WTC11 (cell line): ENCODE measurements at regions not wholly inside any gene's neighbourhood (a gene's known extent, or its start where the extent isn't known, plus 50 kb on each side); places are given as distances from the start of the nearest gene placed in this dataset.

Experiments
- ATAC-seq: fragments of 200-7000 bp; cut with Tn5 transposase; 2 replicates; pipeline ENCODE4 v1.10.0; 2021; ENCODE audit warnings: mild to moderate bottlenecking, moderate library complexity
- CTCF ChIA-PET: fragments of 300-600 bp; sonication (Branson Sonifier 250); formaldehyde crosslinking; loops from one replicate; lab custom pipeline; 2021; ENCODE audit warnings: antibody characterized with exemption; lab: Charles Lee
- POLR2A ChIA-PET: fragments of 350-600 bp; sonication (Branson Sonifier 250); formaldehyde crosslinking; loops from one replicate; lab custom pipeline; 2021; ENCODE audit warnings: antibody characterized with exemption; lab: Charles Lee
- DNase-seq: peaks from one replicate; pipeline ENCODE4 v3.0.0; 2021; ENCODE audit warnings: low spot score
- H3K27ac Mint-ChIP-seq: 2 replicates; pipeline ENCODE4 v1.8.0; 2021; ENCODE audit warnings: mixed read lengths
- H3K27me3 Mint-ChIP-seq: 2 replicates; pipeline ENCODE4 v1.8.0; 2021; ENCODE audit warnings: low read depth, mild to moderate bottlenecking, moderate library complexity, mixed read lengths
- H3K36me3 Mint-ChIP-seq: 2 replicates; pipeline ENCODE4 v1.8.0; 2021; ENCODE audit warnings: mixed read lengths
- H3K4me1 Mint-ChIP-seq: 2 replicates; pipeline ENCODE4 v1.8.0; 2022; ENCODE audit warnings: mixed read lengths
- H3K4me3 Mint-ChIP-seq: 2 replicates; pipeline ENCODE4 v1.8.0; 2021; ENCODE audit warnings: mild to moderate bottlenecking, moderate library complexity, mixed read lengths
- H3K9me3 Mint-ChIP-seq: 2 replicates; pipeline ENCODE4 v1.8.0; 2021; ENCODE audit warnings: mixed read lengths
- FOXK1 ChIP-seq: sonication (generic); formaldehyde crosslinking; IDR thresholded peaks from 2 replicates; pipeline ENCODE4 v1.8.0; 2022; ENCODE audit warnings: mild to moderate bottlenecking, moderate library complexity, missing genetic modification reagents
- GRHL2 ChIP-seq: fragments of 250-450 bp; sonication (Bioruptor Pico); IDR thresholded peaks from 2 replicates; pipeline ENCODE4 v1.8.0; 2022; ENCODE audit warnings: mild to moderate bottlenecking, moderate library complexity; ENCODE audit not compliant: insufficient replicate concordance, severe bottlenecking
- HMGXB4 ChIP-seq: sonication (generic); formaldehyde crosslinking; IDR thresholded peaks from 2 replicates; pipeline ENCODE4 v1.8.1; 2023; ENCODE audit warnings: mild to moderate bottlenecking, moderate library complexity, missing genetic modification reagents
- JAZF1 ChIP-seq: fragments of 250-450 bp; sonication (Bioruptor Pico); IDR thresholded peaks from 2 replicates; pipeline ENCODE4 v1.9.0; 2021; ENCODE audit warnings: moderate library complexity, mild to moderate bottlenecking, inconsistent platforms
- ZNF423 ChIP-seq: fragments of 250-450 bp; sonication (Bioruptor Pico); IDR thresholded peaks from 2 replicates; pipeline ENCODE4 v2.1.2; 2022; ENCODE audit warnings: mild to moderate bottlenecking, moderate library complexity
- TF ChIP-seq, protein P1 (sequence below): fragments of 250-450 bp; sonication (Bioruptor Pico); IDR thresholded peaks from 2 replicates; pipeline ENCODE4 v1.9.0; 2021; ENCODE audit warnings: mild to moderate bottlenecking, borderline replicate concordance
- TF ChIP-seq, protein P2 (sequence below): sonication (generic); formaldehyde crosslinking; IDR thresholded peaks from 2 replicates; pipeline ENCODE4 v1.8.0; 2023; ENCODE audit warnings: missing genetic modification reagents
- TF ChIP-seq, protein P3 (sequence below): sonication (generic); formaldehyde crosslinking; IDR thresholded peaks from 2 replicates; pipeline ENCODE4 v1.8.0; 2023; ENCODE audit warnings: missing genetic modification reagents, mild to moderate bottlenecking, borderline replicate concordance
- TF ChIP-seq, protein P4 (sequence below): fragments of 250-450 bp; sonication (Bioruptor Pico); conservative IDR thresholded peaks from 2 replicates; pipeline ENCODE4 v1.9.0; 2021; ENCODE audit warnings: mild to moderate bottlenecking
- TF ChIP-seq, protein P5 (sequence below): sonication (generic); formaldehyde crosslinking; IDR thresholded peaks from 2 replicates; pipeline ENCODE4 v1.8.1; 2022; ENCODE audit warnings: missing genetic modification reagents, borderline replicate concordance

DNA sequence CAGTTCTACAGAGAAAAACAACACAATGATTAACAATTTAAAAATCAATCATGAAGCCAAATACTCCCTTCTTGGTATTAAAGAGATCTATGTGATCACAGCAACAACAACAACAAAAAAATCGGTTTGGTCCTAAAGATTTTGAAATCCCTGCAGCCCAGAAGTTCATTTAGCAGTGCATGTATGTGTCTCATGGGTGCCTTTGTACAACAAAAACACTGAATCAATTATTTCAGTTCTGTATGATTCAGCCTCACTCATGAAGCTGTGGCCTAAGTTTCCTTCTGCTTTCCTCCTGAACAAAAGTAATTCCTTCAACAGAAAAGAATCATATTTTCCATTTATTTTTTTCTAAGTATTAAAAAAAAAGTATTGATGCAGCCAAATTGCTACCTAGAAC lies 393.4 kb upstream of the NDST3 start (continued):
- TF ChIP-seq, protein P1, sequence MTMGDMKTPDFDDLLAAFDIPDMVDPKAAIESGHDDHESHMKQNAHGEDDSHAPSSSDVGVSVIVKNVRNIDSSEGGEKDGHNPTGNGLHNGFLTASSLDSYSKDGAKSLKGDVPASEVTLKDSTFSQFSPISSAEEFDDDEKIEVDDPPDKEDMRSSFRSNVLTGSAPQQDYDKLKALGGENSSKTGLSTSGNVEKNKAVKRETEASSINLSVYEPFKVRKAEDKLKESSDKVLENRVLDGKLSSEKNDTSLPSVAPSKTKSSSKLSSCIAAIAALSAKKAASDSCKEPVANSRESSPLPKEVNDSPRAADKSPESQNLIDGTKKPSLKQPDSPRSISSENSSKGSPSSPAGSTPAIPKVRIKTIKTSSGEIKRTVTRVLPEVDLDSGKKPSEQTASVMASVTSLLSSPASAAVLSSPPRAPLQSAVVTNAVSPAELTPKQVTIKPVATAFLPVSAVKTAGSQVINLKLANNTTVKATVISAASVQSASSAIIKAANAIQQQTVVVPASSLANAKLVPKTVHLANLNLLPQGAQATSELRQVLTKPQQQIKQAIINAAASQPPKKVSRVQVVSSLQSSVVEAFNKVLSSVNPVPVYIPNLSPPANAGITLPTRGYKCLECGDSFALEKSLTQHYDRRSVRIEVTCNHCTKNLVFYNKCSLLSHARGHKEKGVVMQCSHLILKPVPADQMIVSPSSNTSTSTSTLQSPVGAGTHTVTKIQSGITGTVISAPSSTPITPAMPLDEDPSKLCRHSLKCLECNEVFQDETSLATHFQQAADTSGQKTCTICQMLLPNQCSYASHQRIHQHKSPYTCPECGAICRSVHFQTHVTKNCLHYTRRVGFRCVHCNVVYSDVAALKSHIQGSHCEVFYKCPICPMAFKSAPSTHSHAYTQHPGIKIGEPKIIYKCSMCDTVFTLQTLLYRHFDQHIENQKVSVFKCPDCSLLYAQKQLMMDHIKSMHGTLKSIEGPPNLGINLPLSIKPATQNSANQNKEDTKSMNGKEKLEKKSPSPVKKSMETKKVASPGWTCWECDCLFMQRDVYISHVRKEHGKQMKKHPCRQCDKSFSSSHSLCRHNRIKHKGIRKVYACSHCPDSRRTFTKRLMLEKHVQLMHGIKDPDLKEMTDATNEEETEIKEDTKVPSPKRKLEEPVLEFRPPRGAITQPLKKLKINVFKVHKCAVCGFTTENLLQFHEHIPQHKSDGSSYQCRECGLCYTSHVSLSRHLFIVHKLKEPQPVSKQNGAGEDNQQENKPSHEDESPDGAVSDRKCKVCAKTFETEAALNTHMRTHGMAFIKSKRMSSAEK (CRISPR knock-in tag) = no peak

DNA sequence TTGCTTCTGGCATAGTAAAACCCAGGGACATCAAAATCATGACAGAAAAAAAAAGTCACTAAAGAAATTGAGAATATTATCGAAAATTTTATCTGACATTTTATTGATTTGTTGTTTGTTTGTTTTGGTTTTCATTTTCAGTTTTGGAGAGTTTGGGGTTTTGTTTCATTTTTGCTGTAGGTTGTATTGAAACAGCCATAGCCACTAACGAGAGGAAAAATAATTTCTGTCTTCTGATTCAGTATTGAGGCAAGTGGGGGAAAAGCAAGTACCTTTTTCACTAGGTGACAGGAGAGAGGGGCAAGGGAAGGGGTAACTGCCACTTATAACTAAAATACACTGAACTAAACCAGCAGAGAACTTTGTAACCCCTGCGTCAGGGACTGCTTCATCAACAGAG lies 392.8 kb upstream of the NDST3 start:
- peaks cover 6% of the 10 kb centered on the region for H3K9me3 Mint-ChIP-seq
- no peak for DNase-seq
- TF ChIP-seq GRHL2 (no peak), ZNF423 (CRISPR knock-in tag) (no peak), HMGXB4 (CRISPR knock-in tag) (no peak), JAZF1 (CRISPR knock-in tag) (no peak), FOXK1 (CRISPR knock-in tag) (no peak)
- TF ChIP-seq, protein P2, sequence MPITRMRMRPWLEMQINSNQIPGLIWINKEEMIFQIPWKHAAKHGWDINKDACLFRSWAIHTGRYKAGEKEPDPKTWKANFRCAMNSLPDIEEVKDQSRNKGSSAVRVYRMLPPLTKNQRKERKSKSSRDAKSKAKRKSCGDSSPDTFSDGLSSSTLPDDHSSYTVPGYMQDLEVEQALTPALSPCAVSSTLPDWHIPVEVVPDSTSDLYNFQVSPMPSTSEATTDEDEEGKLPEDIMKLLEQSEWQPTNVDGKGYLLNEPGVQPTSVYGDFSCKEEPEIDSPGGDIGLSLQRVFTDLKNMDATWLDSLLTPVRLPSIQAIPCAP = no peak
- TF ChIP-seq, protein P3, sequence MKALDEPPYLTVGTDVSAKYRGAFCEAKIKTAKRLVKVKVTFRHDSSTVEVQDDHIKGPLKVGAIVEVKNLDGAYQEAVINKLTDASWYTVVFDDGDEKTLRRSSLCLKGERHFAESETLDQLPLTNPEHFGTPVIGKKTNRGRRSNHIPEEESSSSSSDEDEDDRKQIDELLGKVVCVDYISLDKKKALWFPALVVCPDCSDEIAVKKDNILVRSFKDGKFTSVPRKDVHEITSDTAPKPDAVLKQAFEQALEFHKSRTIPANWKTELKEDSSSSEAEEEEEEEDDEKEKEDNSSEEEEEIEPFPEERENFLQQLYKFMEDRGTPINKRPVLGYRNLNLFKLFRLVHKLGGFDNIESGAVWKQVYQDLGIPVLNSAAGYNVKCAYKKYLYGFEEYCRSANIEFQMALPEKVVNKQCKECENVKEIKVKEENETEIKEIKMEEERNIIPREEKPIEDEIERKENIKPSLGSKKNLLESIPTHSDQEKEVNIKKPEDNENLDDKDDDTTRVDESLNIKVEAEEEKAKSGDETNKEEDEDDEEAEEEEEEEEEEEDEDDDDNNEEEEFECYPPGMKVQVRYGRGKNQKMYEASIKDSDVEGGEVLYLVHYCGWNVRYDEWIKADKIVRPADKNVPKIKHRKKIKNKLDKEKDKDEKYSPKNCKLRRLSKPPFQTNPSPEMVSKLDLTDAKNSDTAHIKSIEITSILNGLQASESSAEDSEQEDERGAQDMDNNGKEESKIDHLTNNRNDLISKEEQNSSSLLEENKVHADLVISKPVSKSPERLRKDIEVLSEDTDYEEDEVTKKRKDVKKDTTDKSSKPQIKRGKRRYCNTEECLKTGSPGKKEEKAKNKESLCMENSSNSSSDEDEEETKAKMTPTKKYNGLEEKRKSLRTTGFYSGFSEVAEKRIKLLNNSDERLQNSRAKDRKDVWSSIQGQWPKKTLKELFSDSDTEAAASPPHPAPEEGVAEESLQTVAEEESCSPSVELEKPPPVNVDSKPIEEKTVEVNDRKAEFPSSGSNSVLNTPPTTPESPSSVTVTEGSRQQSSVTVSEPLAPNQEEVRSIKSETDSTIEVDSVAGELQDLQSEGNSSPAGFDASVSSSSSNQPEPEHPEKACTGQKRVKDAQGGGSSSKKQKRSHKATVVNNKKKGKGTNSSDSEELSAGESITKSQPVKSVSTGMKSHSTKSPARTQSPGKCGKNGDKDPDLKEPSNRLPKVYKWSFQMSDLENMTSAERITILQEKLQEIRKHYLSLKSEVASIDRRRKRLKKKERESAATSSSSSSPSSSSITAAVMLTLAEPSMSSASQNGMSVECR (CRISPR knock-in tag) = no peak
- TF ChIP-seq, protein P4, sequence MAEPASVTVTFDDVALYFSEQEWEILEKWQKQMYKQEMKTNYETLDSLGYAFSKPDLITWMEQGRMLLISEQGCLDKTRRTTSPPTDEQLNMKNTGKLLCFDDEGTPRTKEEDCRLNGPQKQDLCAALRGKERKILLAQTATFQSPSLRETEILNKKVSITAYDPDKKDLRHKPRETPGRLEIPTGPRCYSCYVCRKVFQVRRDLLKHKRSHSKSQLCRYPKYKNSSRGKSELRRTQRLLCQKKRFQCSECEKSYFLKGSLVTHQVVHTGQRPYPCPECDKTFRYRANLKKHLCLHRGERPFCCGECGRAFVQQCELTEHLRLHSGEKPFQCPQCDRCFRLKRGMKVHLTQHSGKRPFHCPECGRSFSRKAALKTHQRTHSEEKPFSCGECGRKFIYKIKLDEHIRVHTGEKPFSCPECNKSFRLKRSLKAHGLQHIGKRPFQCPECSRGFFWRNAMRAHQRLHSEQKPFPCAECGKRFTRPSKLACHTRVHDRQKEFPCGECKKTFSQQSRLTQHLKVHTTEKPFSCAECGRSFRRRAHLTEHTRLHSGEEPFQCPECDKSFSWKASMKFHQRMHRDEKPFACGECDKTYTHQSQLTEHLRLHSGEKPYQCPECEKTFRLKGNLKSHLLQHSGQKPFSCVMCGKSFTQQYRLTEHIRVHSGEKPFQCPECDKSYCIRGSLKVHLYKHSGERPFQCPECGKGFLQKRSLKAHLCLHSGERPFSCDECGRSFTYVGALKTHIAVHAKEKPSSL (CRISPR knock-in tag) = no peak
- TF ChIP-seq, protein P5, sequence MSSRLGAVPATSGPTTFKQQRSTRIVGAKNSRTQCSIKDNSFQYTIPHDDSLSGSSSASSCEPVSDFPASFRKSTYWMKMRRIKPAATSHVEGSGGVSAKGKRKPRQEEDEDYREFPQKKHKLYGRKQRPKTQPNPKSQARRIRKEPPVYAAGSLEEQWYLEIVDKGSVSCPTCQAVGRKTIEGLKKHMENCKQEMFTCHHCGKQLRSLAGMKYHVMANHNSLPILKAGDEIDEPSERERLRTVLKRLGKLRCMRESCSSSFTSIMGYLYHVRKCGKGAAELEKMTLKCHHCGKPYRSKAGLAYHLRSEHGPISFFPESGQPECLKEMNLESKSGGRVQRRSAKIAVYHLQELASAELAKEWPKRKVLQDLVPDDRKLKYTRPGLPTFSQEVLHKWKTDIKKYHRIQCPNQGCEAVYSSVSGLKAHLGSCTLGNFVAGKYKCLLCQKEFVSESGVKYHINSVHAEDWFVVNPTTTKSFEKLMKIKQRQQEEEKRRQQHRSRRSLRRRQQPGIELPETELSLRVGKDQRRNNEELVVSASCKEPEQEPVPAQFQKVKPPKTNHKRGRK = no peak
- no peaks in the 10 kb centered on the region for H3K36me3 Mint-ChIP-seq
- no peak for ATAC-seq
- no peaks in the 10 kb centered on the region for H3K27me3 Mint-ChIP-seq
- CTCF ChIA-PET = no interaction called here
- H3K4me3 Mint-ChIP-seq = no peak overlapping the region
- no peaks in the 10 kb centered on the region for H3K4me1 Mint-ChIP-seq
- POLR2A ChIA-PET = no interaction called here
- no peak overlapping the region for H3K27ac Mint-ChIP-seq
